ENCODE measurements at regions not wholly inside any gene's neighbourhood (a gene's known extent, or its start where the extent isn't known, plus 50 kb on each side); places are given as distances from the start of the nearest gene placed in this dataset.

GRCh38 chr13:58827904-58828303 is 1196.4 kb downstream of the PCDH17 start:
- BruUV-seq (replicated peaks): no TSS peak
- Histone ChIP-seq H3K79me2 (ENCODE audit: low read depth) (no peaks in the 10 kb centered on the region), H3K9me3 (ENCODE audit: insufficient read depth, low read depth) (no peaks in the 10 kb centered on the region; the same call in 1 of the 2 replicates), H3K27ac (no peak overlapping the region), H3K27me3 (ENCODE audit: insufficient read depth, low read depth) (no peaks in the 10 kb centered on the region), H3F3A (ENCODE audit: insufficient read depth, low read depth) (no peaks in the 10 kb centered on the region), H3K9me2 (ENCODE audit: insufficient read depth) (no peaks in the 10 kb centered on the region), H3K4me2 (no peak overlapping the region), H3K36me3 (ENCODE audit: low read depth) (no peaks in the 10 kb centered on the region), H3K4me1 (replicated peaks; ENCODE audit: insufficient read depth) (no peaks in the 10 kb centered on the region), H3K4me3 (no peak overlapping the region), H4K20me1 (ENCODE audit: insufficient read depth) (no peaks in the 10 kb centered on the region), H2AFZ (no peak overlapping the region)
- POLR2A ChIA-PET (ENCODE audit: unreplicated experiment): no interaction called here
- CTCF ChIA-PET: no interaction called here
- no peak for TF ChIP-seq EZH2 (IDR thresholded peaks at IDR 0.05; ENCODE audit: low read depth)
- no peak for TF ChIP-seq CTCF (conservative IDR thresholded peaks at IDR 0.05)
- DNase-seq: no peak
- intact Hi-C loops (cut with micrococcal nuclease; ENCODE audit: unreplicated experiment): no loop called here

- Histone ChIP-seq H3K4me1 (replicated peaks; ENCODE audit: insufficient read depth) (no peaks in the 10 kb centered on the region), H3K36me3 (ENCODE audit: low read depth) (no peaks in the 10 kb centered on the region), H3K4me2 (no peak overlapping the region), H3K79me2 (ENCODE audit: low read depth) (no peaks in the 10 kb centered on the region), H3K27me3 (ENCODE audit: insufficient read depth, low read depth) (no peaks in the 10 kb centered on the region), H2AFZ (no peak overlapping the region), H3K9me2 (ENCODE audit: insufficient read depth) (no peaks in the 10 kb centered on the region), H3K27ac (no peak overlapping the region), H3K9me3 (ENCODE audit: insufficient read depth, low read depth) (no peaks in the 10 kb centered on the region), H3F3A (ENCODE audit: insufficient read depth, low read depth) (no peaks in the 10 kb centered on the region), H3K4me3 (no peak overlapping the region), H4K20me1 (ENCODE audit: insufficient read depth) (no peaks in the 10 kb centered on the region)
- ChIA-PET POLR2A (ENCODE audit: unreplicated experiment) (no interaction called here), CTCF (no interaction called here)
- DNase-seq: no peak
- TF ChIP-seq CTCF (conservative IDR thresholded peaks at IDR 0.05) (no peak), EZH2 (IDR thresholded peaks at IDR 0.05; ENCODE audit: low read depth) (no peak)
- BruUV-seq (replicated peaks): no TSS peak
- intact Hi-C loops (cut with micrococcal nuclease; ENCODE audit: unreplicated experiment): no loop called here
These were observed 1199.3 kb downstream of the PCDH17 start for GRCh38 chr13:58830841-58831240.

GRCh38 chr13:58838615-58839014 is 1207.1 kb downstream of the PCDH17 start:
- H4K20me1 ChIP-seq (ENCODE audit: insufficient read depth): no peaks in the 10 kb centered on the region
- H3K4me2 ChIP-seq: no peak overlapping the region
- DNase-seq: no peak
- no peaks in the 10 kb centered on the region for H3K9me2 ChIP-seq (ENCODE audit: insufficient read depth)
- H3K4me1 ChIP-seq (replicated peaks; ENCODE audit: insufficient read depth): no peaks in the 10 kb centered on the region
- no peaks in the 10 kb centered on the region for H3K79me2 ChIP-seq (ENCODE audit: low read depth)
- H3K9me3 ChIP-seq (ENCODE audit: insufficient read depth, low read depth): no peaks in the 10 kb centered on the region
- no peaks in the 10 kb centered on the region for H3K27me3 ChIP-seq (ENCODE audit: insufficient read depth, low read depth)
- H3K4me3 ChIP-seq: no peak overlapping the region
- TF ChIP-seq EZH2 (IDR thresholded peaks at IDR 0.05; ENCODE audit: low read depth): no peak
- no peak for TF ChIP-seq CTCF (conservative IDR thresholded peaks at IDR 0.05)
- no peaks in the 10 kb centered on the region for H3F3A ChIP-seq (ENCODE audit: insufficient read depth, low read depth)
- ChIA-PET CTCF (no interaction called here), POLR2A (ENCODE audit: unreplicated experiment) (no interaction called here)
- intact Hi-C loops (cut with micrococcal nuclease; ENCODE audit: unreplicated experiment): no loop called here
- H3K36me3 ChIP-seq (ENCODE audit: low read depth): no peaks in the 10 kb centered on the region
- H2AFZ ChIP-seq: no peak overlapping the region
- H3K27ac ChIP-seq: no peak overlapping the region
- BruUV-seq (replicated peaks): no TSS peak
